ENCODE measurements at regions not wholly inside any gene's neighbourhood (a gene's known extent, or its start where the extent isn't known, plus 50 kb on each side); places are given as distances from the start of the nearest gene placed in this dataset.

DNA sequence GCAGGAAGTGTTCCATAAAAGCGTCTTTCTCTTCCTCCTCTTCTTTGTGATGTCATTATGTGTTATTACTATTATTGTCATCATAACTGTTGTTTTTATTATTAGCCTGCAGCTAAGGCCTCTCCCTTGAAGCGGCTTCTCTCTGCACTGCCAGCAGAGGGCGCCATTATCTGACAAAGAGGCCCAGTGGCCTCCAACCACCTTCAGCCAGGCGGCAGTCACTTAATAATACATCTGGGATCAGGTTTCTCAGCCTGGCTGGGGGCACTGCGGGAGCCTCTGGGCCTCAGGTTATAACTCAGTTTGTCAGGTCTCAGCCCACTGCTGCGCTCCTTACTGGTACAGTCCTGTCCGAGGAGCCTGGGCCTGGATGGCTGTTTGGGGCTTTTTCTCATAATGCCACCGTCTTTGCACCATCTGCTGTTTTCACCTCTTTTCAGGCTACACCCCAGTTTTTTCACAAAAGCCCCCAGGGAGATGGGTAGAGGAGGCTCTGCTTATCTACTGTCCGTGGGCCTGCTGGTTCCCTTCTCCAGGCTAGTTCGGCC, 281.9 kb downstream of the NSG2 start:
- no peak for TF ChIP-seq PAX5 (IDR thresholded peaks at IDR 0.05; ENCODE audit: insufficient read depth, low read length, severe bottlenecking)
- no peak for TF ChIP-seq POLR2A (IDR thresholded peaks at IDR 0.05; ENCODE audit: low read depth, low read length)
- TF ChIP-seq SPI1 (IDR thresholded peaks at IDR 0.05; ENCODE audit: low read depth, low read length): no peak
- no peak for TF ChIP-seq POU2F2 (IDR thresholded peaks at IDR 0.05; ENCODE audit: low read depth, low read length)
- TF ChIP-seq TAF1 (IDR thresholded peaks at IDR 0.05; ENCODE audit: low read depth, low read length): no peak
- TF ChIP-seq POLR2AphosphoS5 (IDR thresholded peaks at IDR 0.05; ENCODE audit: low read depth, low read length): no peak
- peak; percentile 57 for DNase-seq (ENCODE audit: insufficient read length, low spot score)
- FAIRE-seq: no peak

DNA sequence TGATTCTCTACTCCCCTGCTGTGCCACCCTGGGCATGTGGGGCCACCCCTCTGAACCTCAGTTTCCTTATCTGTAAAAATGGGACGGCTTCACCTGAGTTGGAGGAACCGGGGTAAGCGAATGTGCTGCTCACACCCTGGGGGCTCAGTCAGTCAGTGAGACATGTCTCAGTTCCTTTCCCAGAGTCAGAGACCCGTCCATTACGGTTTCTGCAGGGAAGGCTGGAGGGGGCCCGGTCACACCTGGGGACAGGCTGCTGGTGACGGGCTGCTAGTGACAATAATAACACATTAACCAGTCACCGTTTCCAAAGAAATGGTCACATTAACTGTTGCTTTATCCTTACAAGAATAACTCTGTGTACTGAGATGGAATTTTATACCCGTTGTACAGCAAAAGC, 282.4 kb downstream of the NSG2 start:
- FAIRE-seq (no peak), DNase-seq (ENCODE audit: insufficient read length, low spot score) (no peak)
- TF ChIP-seq SPI1 (IDR thresholded peaks at IDR 0.05; ENCODE audit: low read depth, low read length): no peak
- TF ChIP-seq TAF1 (IDR thresholded peaks at IDR 0.05; ENCODE audit: low read depth, low read length): no peak
- TF ChIP-seq POLR2AphosphoS5 (IDR thresholded peaks at IDR 0.05; ENCODE audit: low read depth, low read length): no peak
- TF ChIP-seq PAX5 (IDR thresholded peaks at IDR 0.05; ENCODE audit: insufficient read depth, low read length, severe bottlenecking): no peak
- no peak for TF ChIP-seq POLR2A (IDR thresholded peaks at IDR 0.05; ENCODE audit: low read depth, low read length)
- no peak for TF ChIP-seq POU2F2 (IDR thresholded peaks at IDR 0.05; ENCODE audit: low read depth, low read length)

DNA sequence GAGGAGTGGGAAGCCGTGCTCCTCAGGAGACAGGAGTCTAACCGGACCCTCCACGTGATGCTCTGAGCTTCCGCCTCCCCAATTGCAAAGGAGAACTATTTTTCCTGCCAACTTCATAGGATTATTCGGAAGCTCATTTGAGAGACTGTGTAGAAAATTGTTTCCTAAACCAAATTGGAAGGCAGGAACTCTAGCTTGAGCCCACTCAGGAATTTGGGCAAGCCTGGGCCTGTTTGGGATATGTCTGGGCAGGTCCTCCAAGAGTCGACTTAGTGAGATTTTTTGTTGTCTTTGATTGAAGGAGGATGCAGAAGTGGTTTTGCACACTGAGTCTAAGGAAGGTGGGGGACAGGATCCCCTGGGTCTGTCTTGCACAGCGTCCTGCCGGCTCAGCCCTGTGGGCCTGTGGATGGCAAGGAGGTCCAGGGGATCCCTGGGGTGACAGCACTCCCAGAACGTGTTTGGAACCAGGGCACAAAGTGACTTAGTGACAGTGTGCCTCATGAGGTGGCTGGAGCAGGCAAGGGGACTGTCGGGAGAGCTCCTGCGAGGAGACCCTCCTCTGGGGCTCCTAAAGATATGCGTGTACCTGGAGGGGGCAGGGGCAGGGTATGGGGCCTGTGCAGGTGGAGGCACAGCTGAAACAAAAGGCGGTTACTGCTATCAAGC, 283.3 kb downstream of the NSG2 start:
- DNase-seq (ENCODE audit: insufficient read length, low spot score) (no peak), FAIRE-seq (no peak)
- TF ChIP-seq POU2F2 (IDR thresholded peaks at IDR 0.05; ENCODE audit: low read depth, low read length): no peak
- TF ChIP-seq POLR2A (IDR thresholded peaks at IDR 0.05; ENCODE audit: low read depth, low read length): no peak
- no peak for TF ChIP-seq PAX5 (IDR thresholded peaks at IDR 0.05; ENCODE audit: insufficient read depth, low read length, severe bottlenecking)
- TF ChIP-seq SPI1 (IDR thresholded peaks at IDR 0.05; ENCODE audit: low read depth, low read length): no peak
- no peak for TF ChIP-seq POLR2AphosphoS5 (IDR thresholded peaks at IDR 0.05; ENCODE audit: low read depth, low read length)
- TF ChIP-seq TAF1 (IDR thresholded peaks at IDR 0.05; ENCODE audit: low read depth, low read length): no peak

DNA sequence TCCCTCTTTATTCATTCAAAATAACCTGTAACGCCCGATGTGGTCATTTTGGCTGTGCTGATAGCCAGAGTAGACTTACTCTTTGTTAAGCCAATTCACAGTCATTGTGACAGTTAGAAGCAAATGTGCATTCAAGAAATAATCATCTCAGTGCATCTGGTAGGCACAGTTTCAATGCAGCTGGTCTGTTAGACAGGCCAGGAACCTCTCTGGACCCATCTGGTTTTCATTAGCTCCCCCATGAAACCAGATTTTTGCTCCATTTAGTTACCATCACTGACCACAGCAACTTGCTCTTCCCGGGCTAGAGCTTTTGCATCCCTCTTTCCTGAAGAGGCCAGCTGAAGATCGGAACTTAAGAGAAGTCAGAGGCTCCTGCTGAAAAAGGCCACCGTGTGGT, 284.2 kb downstream of the NSG2 start:
- TF ChIP-seq TAF1 (IDR thresholded peaks at IDR 0.05; ENCODE audit: low read depth, low read length) (no peak), POU2F2 (IDR thresholded peaks at IDR 0.05; ENCODE audit: low read depth, low read length) (no peak), POLR2AphosphoS5 (IDR thresholded peaks at IDR 0.05; ENCODE audit: low read depth, low read length) (no peak), SPI1 (IDR thresholded peaks at IDR 0.05; ENCODE audit: low read depth, low read length) (no peak), POLR2A (IDR thresholded peaks at IDR 0.05; ENCODE audit: low read depth, low read length) (no peak), PAX5 (IDR thresholded peaks at IDR 0.05; ENCODE audit: insufficient read depth, low read length, severe bottlenecking) (no peak)
- FAIRE-seq (no peak), DNase-seq (ENCODE audit: insufficient read length, low spot score) (no peak)

DNA sequence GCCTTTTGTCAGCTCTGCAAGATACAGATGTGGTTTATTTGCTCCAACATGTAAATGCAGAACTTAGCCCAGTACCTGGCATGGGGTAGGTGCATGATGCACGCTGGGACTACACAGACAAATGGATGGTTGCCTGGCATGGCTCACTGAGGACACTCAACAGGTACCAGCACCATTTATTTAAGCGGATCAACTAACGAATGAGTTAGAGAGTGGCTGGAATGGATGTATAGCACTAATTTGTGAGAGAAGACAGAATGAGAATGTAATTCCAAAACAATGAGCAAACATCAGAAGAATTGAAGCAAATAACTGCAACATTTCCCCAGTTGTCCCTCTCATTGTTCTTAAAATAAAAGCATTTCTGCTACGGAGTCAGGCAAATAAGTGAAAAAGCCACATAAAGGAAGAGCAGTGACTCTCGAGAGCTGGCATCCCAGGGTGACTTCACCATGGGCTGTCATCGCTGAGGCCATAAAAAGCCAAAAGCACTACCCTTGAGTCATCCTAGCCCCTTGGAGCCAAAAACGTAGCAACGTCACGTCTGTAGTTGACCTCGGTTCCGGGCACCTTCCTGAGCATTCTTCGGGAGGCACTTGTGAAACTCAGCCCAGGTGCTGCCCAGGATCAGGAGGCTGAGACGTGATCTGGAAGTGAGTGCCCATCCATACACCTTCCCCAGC, 290.3 kb downstream of the NSG2 start:
- no peak for DNase-seq (ENCODE audit: insufficient read length, low spot score)
- no peak for FAIRE-seq
- TF ChIP-seq SPI1 (IDR thresholded peaks at IDR 0.05; ENCODE audit: low read depth, low read length) (no peak), PAX5 (IDR thresholded peaks at IDR 0.05; ENCODE audit: insufficient read depth, low read length, severe bottlenecking) (no peak), TAF1 (IDR thresholded peaks at IDR 0.05; ENCODE audit: low read depth, low read length) (no peak), POLR2A (IDR thresholded peaks at IDR 0.05; ENCODE audit: low read depth, low read length) (no peak), POU2F2 (IDR thresholded peaks at IDR 0.05; ENCODE audit: low read depth, low read length) (no peak), POLR2AphosphoS5 (IDR thresholded peaks at IDR 0.05; ENCODE audit: low read depth, low read length) (no peak)

DNA sequence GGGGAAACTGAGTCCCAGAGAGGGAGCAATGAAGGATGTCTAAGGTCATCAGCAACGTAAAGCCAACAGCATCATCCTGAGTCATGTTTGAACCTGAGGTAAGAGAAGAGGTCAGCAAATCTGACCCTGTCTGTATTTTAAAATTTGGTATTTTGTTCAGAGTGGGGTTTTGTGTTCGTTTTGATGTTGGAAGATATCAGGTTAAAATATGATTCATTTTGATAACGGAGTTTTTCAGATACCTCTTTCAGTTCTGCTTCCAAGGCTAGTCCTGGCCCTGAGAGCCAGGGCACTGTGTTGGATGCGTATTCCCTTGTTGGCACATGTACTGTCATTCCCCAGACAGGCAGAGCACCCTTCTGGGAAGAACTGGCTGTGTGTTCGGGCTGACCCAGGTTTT, 291.0 kb downstream of the NSG2 start:
- no peak for DNase-seq (ENCODE audit: insufficient read length, low spot score)
- TF ChIP-seq SPI1 (IDR thresholded peaks at IDR 0.05; ENCODE audit: low read depth, low read length) (peak; percentile 79), TAF1 (IDR thresholded peaks at IDR 0.05; ENCODE audit: low read depth, low read length) (no peak)
- no peak for FAIRE-seq

DNA sequence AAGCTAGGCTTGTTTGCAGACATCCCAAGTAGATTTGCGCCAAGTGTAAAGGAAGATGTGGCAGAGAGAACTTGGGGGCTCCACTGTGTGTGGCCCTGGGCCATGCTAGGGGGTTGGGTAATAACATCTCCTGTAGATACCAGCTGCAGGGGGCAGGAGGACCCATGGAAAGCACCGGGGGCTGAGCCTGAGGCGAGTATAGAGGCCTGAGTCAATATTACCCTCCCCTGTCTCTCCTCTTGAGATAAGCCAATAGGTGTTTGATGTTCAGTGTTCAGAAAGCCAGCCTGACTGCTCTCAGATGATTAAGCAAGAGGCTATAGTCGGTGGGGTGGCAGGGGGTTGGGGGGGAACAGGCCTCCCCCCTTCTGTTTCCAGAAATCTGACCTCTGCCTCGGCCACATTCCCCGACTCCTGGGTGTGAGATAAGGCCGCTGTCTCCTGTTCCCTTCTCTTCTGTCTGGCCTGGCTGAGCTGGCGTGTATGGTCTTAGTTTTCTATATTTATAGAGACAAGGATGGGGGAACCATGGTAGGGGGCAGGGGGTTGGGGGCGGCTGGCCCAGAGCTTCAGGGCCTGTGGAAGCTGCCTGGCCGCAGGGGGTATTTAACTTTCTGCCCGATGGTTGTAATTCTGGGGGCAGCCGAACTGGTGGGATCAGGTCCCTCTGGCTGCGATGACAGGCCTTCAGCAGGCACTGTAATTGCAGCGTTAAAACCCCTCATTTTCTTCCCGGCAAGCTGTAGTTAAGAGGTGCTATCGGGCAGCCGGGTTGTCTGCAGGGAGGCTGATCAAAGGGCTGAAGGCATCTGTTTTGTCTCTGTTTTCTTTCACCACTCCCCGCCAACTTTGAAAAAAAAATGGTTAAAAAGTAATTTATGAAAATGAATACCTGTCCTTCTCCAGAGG, 292.0 kb downstream of the NSG2 start:
- TF ChIP-seq TAF1 (IDR thresholded peaks at IDR 0.05; ENCODE audit: low read depth, low read length) (no peak), POU2F2 (IDR thresholded peaks at IDR 0.05; ENCODE audit: low read depth, low read length) (no peak), PAX5 (IDR thresholded peaks at IDR 0.05; ENCODE audit: insufficient read depth, low read length, severe bottlenecking) (no peak), POLR2AphosphoS5 (IDR thresholded peaks at IDR 0.05; ENCODE audit: low read depth, low read length) (no peak), POLR2A (IDR thresholded peaks at IDR 0.05; ENCODE audit: low read depth, low read length) (no peak), SPI1 (IDR thresholded peaks at IDR 0.05; ENCODE audit: low read depth, low read length) (no peak)
- DNase-seq (ENCODE audit: insufficient read length, low spot score) (no peak), FAIRE-seq (no peak)

DNA sequence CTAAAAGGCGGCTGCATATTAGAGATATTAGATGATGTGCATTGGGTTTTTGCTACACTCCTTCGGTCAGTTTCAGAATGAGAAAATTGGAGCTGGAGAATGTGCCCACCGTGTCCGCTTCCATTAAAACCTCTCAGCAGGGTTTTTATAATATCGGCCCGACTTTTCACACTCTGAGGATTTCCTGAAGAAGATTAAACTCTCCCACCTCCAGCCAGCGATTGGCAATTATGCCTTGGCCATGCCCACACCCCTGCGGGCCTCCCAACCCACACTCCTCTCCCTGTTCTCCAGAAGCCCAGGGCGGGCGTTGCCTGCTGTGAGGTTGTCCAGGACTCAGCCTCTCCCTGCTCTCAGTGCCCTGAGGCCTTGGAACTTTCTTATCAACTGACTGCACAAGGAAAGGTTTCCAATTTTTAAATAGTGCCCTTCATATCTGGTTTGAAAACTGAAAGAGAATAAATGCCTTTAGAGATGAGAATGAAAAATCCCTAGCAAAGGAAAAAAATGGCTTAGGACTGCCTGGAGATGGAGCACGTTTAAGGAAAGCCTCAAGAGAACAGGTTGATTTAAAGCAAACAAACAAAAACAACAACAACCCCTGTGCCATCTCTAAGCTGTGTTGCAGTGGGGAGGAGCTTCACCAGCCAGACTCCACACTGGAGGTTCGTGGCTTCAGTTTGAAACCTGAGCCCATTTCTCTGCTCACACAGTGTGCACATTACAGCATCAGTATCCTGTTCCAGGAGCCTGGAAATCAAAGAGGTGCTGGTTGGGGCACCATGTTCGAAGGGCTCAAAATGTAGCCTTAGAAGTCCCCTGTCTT, 292.9 kb downstream of the NSG2 start:
- DNase-seq (ENCODE audit: insufficient read length, low spot score) (no peak), FAIRE-seq (no peak)
- TF ChIP-seq TAF1 (IDR thresholded peaks at IDR 0.05; ENCODE audit: low read depth, low read length) (no peak), SPI1 (IDR thresholded peaks at IDR 0.05; ENCODE audit: low read depth, low read length) (no peak), PAX5 (IDR thresholded peaks at IDR 0.05; ENCODE audit: insufficient read depth, low read length, severe bottlenecking) (no peak), POU2F2 (IDR thresholded peaks at IDR 0.05; ENCODE audit: low read depth, low read length) (no peak), POLR2A (IDR thresholded peaks at IDR 0.05; ENCODE audit: low read depth, low read length) (no peak), POLR2AphosphoS5 (IDR thresholded peaks at IDR 0.05; ENCODE audit: low read depth, low read length) (no peak)

Measured in GM12891 (cell line).